ENCODE measurements at regions not wholly inside any gene's neighbourhood (a gene's known extent, or its start where the extent isn't known, plus 50 kb on each side); places are given as distances from the start of the nearest gene placed in this dataset.

GRCh38 chr2:62337403-62337802 is 141.5 kb downstream of the B3GNT2 start:
- Histone ChIP-seq H3K9ac (ENCODE audit: insufficient read depth in 1 of 2, low read depth in 2 of 2, low read length in 2 of 2) (0 out of 4 replicates have a peak overlapping the region, but pooled peaks of 1 of the 2 experiments have one; percentile 10), H4K20me1 (replicated peaks; ENCODE audit: control insufficient read depth, insufficient read depth, low read length) (no peaks in the 10 kb centered on the region), H3K27me3 (ENCODE audit: control insufficient read depth in 2 of 2, insufficient read depth in 2 of 2, low read length in 2 of 2) (no peaks in the 10 kb centered on the region), H3K36me3 (ENCODE audit: control insufficient read depth, insufficient read depth, low read length) (peaks cover 2% of the 10 kb centered on the region; the same call in 1 of the 3 replicates), H3K4me3 (no peak overlapping the region), H3K4me2 (ENCODE audit: insufficient read depth, low read length) (peak overlapping the region; percentile 6; the same call in 1 of the 2 replicates), H3K4me1 (replicated peaks in 1 of 2; ENCODE audit: control insufficient read depth in 2 of 2, insufficient read depth in 2 of 2, low read length in 2 of 2) (peaks cover 3 to 18% of the 10 kb centered on the region in 2 experiments; a peak in 4 of 5 replicates), H3K9me1 (ENCODE audit: control insufficient read depth, insufficient read depth, low read length) (no peaks in the 10 kb centered on the region), H3K79me2 (ENCODE audit: control insufficient read depth, insufficient read depth, low read length) (no peaks in the 10 kb centered on the region), H3K9me3 (replicated peaks; ENCODE audit: control insufficient read depth, insufficient read depth, low read depth, low read length) (no peaks in the 10 kb centered on the region), H3K27ac (ENCODE audit: extremely low read depth, low read depth, low read length) (peak overlapping the region; percentile 58), H2AFZ (ENCODE audit: low read depth, low read length) (peak overlapping the region; percentile 66)
- WGBS (ENCODE audit: insufficient coverage, low coverage, missing lambda C conversion rate) = 52% methylated on average over 4 of the region's 4 CpGs
- no TSS peak for BruUV-seq (replicated peaks)
- ChIA-PET CTCF (ENCODE audit: low intra/inter-chr PET ratio) (no interaction called here), POLR2A (interaction anchor here (0.6 to 1.1 kb wide), 3 partner anchors 9 to 401 kb away, joined by 3 read pairs; no protein-coding TSS in a partner anchor)
- FAIRE-seq (no peak), ATAC-seq (peak; percentile 58), DNase-seq (ENCODE audit: extremely low read depth in 1 of 4, low spot score in 3 of 4) (peak in 2 of 4 experiments; percentile 32 to 34)
- intact Hi-C loops (cut with micrococcal nuclease) = no loop called here
- in situ Hi-C loops (cut with MboI) = no loop called here
- TF ChIP-seq CBX2 (IDR thresholded peaks at IDR 0.05; ENCODE audit: insufficient read depth, low read length, poor library complexity, severe bottlenecking) (no peak), ZNF165 (CRISPR knock-in tag; IDR thresholded peaks at IDR 0.05; ENCODE audit: borderline replicate concordance) (no peak), RFX5 (IDR thresholded peaks at IDR 0.05; ENCODE audit: low read depth, low read length) (no peak), ARID1B (IDR thresholded peaks at IDR 0.05) (peak; percentile 35; the same call in 1 of the 2 replicates), ID3 (CRISPR knock-in tag; IDR thresholded peaks at IDR 0.05) (no peak), ID3 (tag; IDR thresholded peaks at IDR 0.05) (no peak), ZNF445 (CRISPR knock-in tag; IDR thresholded peaks at IDR 0.05; ENCODE audit: low read depth) (no peak), ZNF318 (IDR thresholded peaks at IDR 0.05; ENCODE audit: borderline replicate concordance in 1 of 2, low read depth in 1 of 2) (no peak), PHB (CRISPR knock-in tag; IDR thresholded peaks at IDR 0.05) (no peak), GATA2 (CRISPR knock-in tag; IDR thresholded peaks at IDR 0.05) (no peak), ATF1 (CRISPR knock-in tag; IDR thresholded peaks at IDR 0.05) (no peak), ATF1 (tag; IDR thresholded peaks at IDR 0.05) (peak; percentile 34; the same call in 1 of the 2 replicates), NFATC3 (IDR thresholded peaks at IDR 0.05) (no peak), JUND (IDR thresholded peaks at IDR 0.05; ENCODE audit: borderline replicate concordance, low read depth, low read length) (peak; percentile 7; the same call in 1 of the 2 replicates), JUND (tag; IDR thresholded peaks at IDR 0.05; ENCODE audit: borderline replicate concordance, low read depth, low read length) (no peak; the same call in 2 of the 3 replicates), RAD51 (IDR thresholded peaks at IDR 0.05; ENCODE audit: borderline replicate concordance, low read depth) (no peak), ZNF140 (CRISPR knock-in tag; IDR thresholded peaks at IDR 0.05) (no peak)
